Activated T-helper 2 cell treated with anti-CD3 and anti-CD28 coated beads, Interferon-gamma antibody, Interleukin-2, Interleukin-4, amounts not matched to agents 10 μg/mL and 5 μg/mL and 100 μg/mL, durations not matched to agents 14 hours and 24 hours and 36 hours (primary cell): ENCODE measurements at regions not wholly inside any gene's neighbourhood (a gene's known extent, or its start where the extent isn't known, plus 50 kb on each side); places are given as distances from the start of the nearest gene placed in this dataset.
"Not testable (repeated sequence)": the region's sequence is repeated elsewhere in the genome, so short reads cannot be mapped to it uniquely, and the experiment has no call there.

Experiments used
- DNase-seq: peaks from one replicate; pipeline ENCODE4 v3.0.0; 2021; ENCODE audit warnings: low spot score
- H3K27ac Mint-ChIP-seq: one replicate; pipeline ENCODE4 v1.8.0; 2021; ENCODE audit warnings: mixed read lengths
- H3K27me3 Mint-ChIP-seq: one replicate; pipeline ENCODE4 v1.8.0; 2021; ENCODE audit warnings: low read depth, mixed read lengths
- H3K36me3 Mint-ChIP-seq: one replicate; pipeline ENCODE4 v1.8.0; 2021; ENCODE audit warnings: low read depth, mixed read lengths
- H3K4me1 Mint-ChIP-seq: one replicate; pipeline ENCODE4 v1.8.0; 2021; ENCODE audit warnings: low read depth, mixed read lengths
- H3K4me3 Mint-ChIP-seq: one replicate; pipeline ENCODE4 v1.8.0; 2021; ENCODE audit warnings: low read depth, mild to moderate bottlenecking, moderate library complexity, mixed read lengths
- H3K9me3 Mint-ChIP-seq: one replicate; pipeline ENCODE4 v1.8.0; 2021; ENCODE audit warnings: mixed read lengths
- intact Hi-C: fragments of 100-400 bp; cut with micrococcal nuclease; formaldehyde crosslinking; loops from one replicate; pipeline ENCODE4 v1.15.1; 2023

GRCh38 chr11:122424636-122425035 lies 230.9 kb upstream of the UBASH3B start:
- Mint-ChIP-seq H3K27me3 (no peaks in the 10 kb centered on the region), H3K4me3 (no peak overlapping the region), H3K9me3 (no peaks in the 10 kb centered on the region), H3K27ac (no peak overlapping the region), H3K36me3 (no peaks in the 10 kb centered on the region), H3K4me1 (peaks cover 2% of the 10 kb centered on the region)
- no peak for DNase-seq
- intact Hi-C loops: no loop called here

- peaks cover 2% of the 10 kb centered on the region for H3K4me1 Mint-ChIP-seq
- no peak overlapping the region for H3K27ac Mint-ChIP-seq
- no peak for DNase-seq
- intact Hi-C loops: no loop called here
- no peaks in the 10 kb centered on the region for H3K36me3 Mint-ChIP-seq
- no peak overlapping the region for H3K4me3 Mint-ChIP-seq
- no peaks in the 10 kb centered on the region for H3K9me3 Mint-ChIP-seq
- H3K27me3 Mint-ChIP-seq: no peaks in the 10 kb centered on the region
Observed at GRCh38 chr11:122423886-122424285, 231.6 kb upstream of the UBASH3B start.

GRCh38 chr11:122423273-122423672 lies 232.2 kb upstream of the UBASH3B start:
- H3K4me1 Mint-ChIP-seq: peaks cover 2% of the 10 kb centered on the region
- no peak overlapping the region for H3K27ac Mint-ChIP-seq
- no peak overlapping the region for H3K4me3 Mint-ChIP-seq
- H3K36me3 Mint-ChIP-seq: no peaks in the 10 kb centered on the region
- DNase-seq: no peak
- no peaks in the 10 kb centered on the region for H3K27me3 Mint-ChIP-seq
- H3K9me3 Mint-ChIP-seq: no peaks in the 10 kb centered on the region
- intact Hi-C loops: no loop called here

- Mint-ChIP-seq H3K27me3 (no peaks in the 10 kb centered on the region), H3K4me3 (no peak overlapping the region), H3K4me1 (peaks cover 2% of the 10 kb centered on the region), H3K9me3 (no peaks in the 10 kb centered on the region), H3K36me3 (no peaks in the 10 kb centered on the region), H3K27ac (no peak overlapping the region)
- intact Hi-C loops: no loop called here
- DNase-seq: no peak
Observed at GRCh38 chr11:122422682-122423081, 232.8 kb upstream of the UBASH3B start.

GRCh38 chr11:122421702-122422101 lies 233.8 kb upstream of the UBASH3B start:
- Mint-ChIP-seq H3K4me3 (no peak overlapping the region), H3K4me1 (peaks cover 2% of the 10 kb centered on the region), H3K9me3 (no peaks in the 10 kb centered on the region), H3K27ac (no peak overlapping the region), H3K27me3 (no peaks in the 10 kb centered on the region), H3K36me3 (no peaks in the 10 kb centered on the region)
- intact Hi-C loops: no loop called here
- no peak for DNase-seq

- Mint-ChIP-seq H3K27ac (no peak overlapping the region), H3K27me3 (no peaks in the 10 kb centered on the region), H3K36me3 (no peaks in the 10 kb centered on the region), H3K4me1 (no peaks in the 10 kb centered on the region), H3K4me3 (no peak overlapping the region), H3K9me3 (peaks cover 5% of the 10 kb centered on the region)
- intact Hi-C loops: no loop called here
- DNase-seq: no peak
Observed at GRCh38 chr11:122418032-122418431, 237.5 kb upstream of the UBASH3B start.

- no peak for DNase-seq
- Mint-ChIP-seq H3K9me3 (peaks cover 5% of the 10 kb centered on the region), H3K27me3 (no peaks in the 10 kb centered on the region), H3K27ac (no peak overlapping the region), H3K4me3 (no peak overlapping the region), H3K36me3 (no peaks in the 10 kb centered on the region), H3K4me1 (no peaks in the 10 kb centered on the region)
- intact Hi-C loops: no loop called here
Observed at GRCh38 chr11:122414406-122415018, 241.0 kb upstream of the UBASH3B start.

GRCh38 chr11:122413677-122414076 lies 241.8 kb upstream of the UBASH3B start:
- Mint-ChIP-seq H3K4me1 (no peaks in the 10 kb centered on the region), H3K27ac (no peak overlapping the region), H3K9me3 (peaks cover 5% of the 10 kb centered on the region), H3K4me3 (no peak overlapping the region), H3K27me3 (no peaks in the 10 kb centered on the region), H3K36me3 (no peaks in the 10 kb centered on the region)
- no peak for DNase-seq
- intact Hi-C loops: no loop called here

GRCh38 chr11:122412581-122412980 lies 242.9 kb upstream of the UBASH3B start:
- intact Hi-C loops: no loop called here
- H3K4me1 Mint-ChIP-seq: no peaks in the 10 kb centered on the region
- no peaks in the 10 kb centered on the region for H3K36me3 Mint-ChIP-seq
- H3K27ac Mint-ChIP-seq: no peak overlapping the region
- no peak for DNase-seq
- H3K4me3 Mint-ChIP-seq: no peak overlapping the region
- no peaks in the 10 kb centered on the region for H3K27me3 Mint-ChIP-seq
- H3K9me3 Mint-ChIP-seq: peaks cover 5% of the 10 kb centered on the region

- Mint-ChIP-seq H3K27ac (no peak overlapping the region), H3K27me3 (no peaks in the 10 kb centered on the region), H3K9me3 (no peaks in the 10 kb centered on the region), H3K4me1 (no peaks in the 10 kb centered on the region), H3K36me3 (no peaks in the 10 kb centered on the region), H3K4me3 (no peak overlapping the region)
- DNase-seq: no peak
- intact Hi-C loops: no loop called here
Observed at GRCh38 chr11:122406466-122406865, 249.1 kb upstream of the UBASH3B start.

GRCh38 chr11:122405547-122406341 lies 249.8 kb upstream of the UBASH3B start:
- intact Hi-C loops: no loop called here

GRCh38 chr11:122404571-122404970 lies 251.0 kb upstream of the UBASH3B start:
- DNase-seq: no peak
- H3K4me1 Mint-ChIP-seq: no peaks in the 10 kb centered on the region
- H3K9me3 Mint-ChIP-seq: no peaks in the 10 kb centered on the region
- H3K27me3 Mint-ChIP-seq: no peaks in the 10 kb centered on the region
- H3K4me3 Mint-ChIP-seq: no peak overlapping the region
- no peak overlapping the region for H3K27ac Mint-ChIP-seq
- intact Hi-C loops: no loop called here
- no peaks in the 10 kb centered on the region for H3K36me3 Mint-ChIP-seq

More at GRCh38 chr11:122405547-122406341, 249.8 kb upstream of the UBASH3B start:
- DNase-seq: no peak
- Mint-ChIP-seq H3K36me3 (no peaks in the 10 kb centered on the region), H3K27me3 (no peaks in the 10 kb centered on the region), H3K9me3 (no peaks in the 10 kb centered on the region), H3K4me3 (no peak overlapping the region), H3K27ac (no peak overlapping the region), H3K4me1 (no peaks in the 10 kb centered on the region)

- DNase-seq, H3K4me1 Mint-ChIP-seq, H3K9me3 Mint-ChIP-seq, H3K36me3 Mint-ChIP-seq, intact Hi-C loops, H3K27ac Mint-ChIP-seq, H3K4me3 Mint-ChIP-seq, H3K27me3 Mint-ChIP-seq: not testable (repeated sequence)
Observed at GRCh38 chr11:122401581-122401980, 253.9 kb upstream of the UBASH3B start.
